Right cardiac atrium (tissue), 5 donors: ENCODE measurements at regions not wholly inside any gene's neighbourhood (a gene's known extent, or its start where the extent isn't known, plus 50 kb on each side); places are given as distances from the start of the nearest gene placed in this dataset.
"Not testable (repeated sequence)": the region's sequence is repeated elsewhere in the genome, so short reads cannot be mapped to it uniquely, and the experiment has no call there.

Experiments used
- ATAC-seq, 2 donors: fragments of 200-7000 bp; cut with Tn5 transposase; one replicate each; pipeline versions ENCODE4 v1.8.0 to v1.9.1; 2020; ENCODE audit warnings: moderate library complexity in 2 of 2, mild to moderate bottlenecking in 1 of 2
- DNase-seq, 3 donors: peaks; one replicate each; pipeline ENCODE4 v3.0.0-alpha.2; 2020
- H3K27ac ChIP-seq: one replicate; pipeline ENCODE4 v1.5.1; 2013; ENCODE audit warnings: mild to moderate bottlenecking, low read length, control low read depth, moderate library complexity
- H3K27me3 ChIP-seq: one replicate; pipeline ENCODE4 v1.6.1; 2013; ENCODE audit not compliant: control insufficient read depth, insufficient read depth
- H3K4me1 ChIP-seq: one replicate; pipeline ENCODE4 v1.6.1; 2013; ENCODE audit warnings: low read length; ENCODE audit not compliant: control insufficient read depth, insufficient read depth
- H3K4me3 ChIP-seq: one replicate; pipeline ENCODE4 v1.5.1; 2013; ENCODE audit warnings: low read length, control low read depth
- H3K9me3 ChIP-seq: one replicate; pipeline ENCODE4 v1.6.1; 2013; ENCODE audit warnings: low read length; ENCODE audit not compliant: control insufficient read depth
- WGBS: extraction: QIAGEN DNeasy Blood & Tissue Kit; methylation state at CpG from one replicate; pipeline ENCODE4 v1.1.7; 2013; 5-methylcytosine and 5-hydroxymethylcytosine counted together
- intact Hi-C, 4 donors: fragments of 100-400 bp; cut with DNase I; formaldehyde crosslinking; loops; one replicate each; pipeline versions ENCODE4 v1.11.0 to v1.14.0; 2022 to 2023
- donor health status: healthy with polysubstance abuse.
- donor health status: DM: no; HTN: yes; CAD: no.
- donor health status: DM: no; HTN: no; CAD: no.
- donor health status: DM: no; HTN: yes; CAD: no; lungs with severe emphysema.
- donor health status: DM: yes; HTN: yes; CAD: no.

DNA sequence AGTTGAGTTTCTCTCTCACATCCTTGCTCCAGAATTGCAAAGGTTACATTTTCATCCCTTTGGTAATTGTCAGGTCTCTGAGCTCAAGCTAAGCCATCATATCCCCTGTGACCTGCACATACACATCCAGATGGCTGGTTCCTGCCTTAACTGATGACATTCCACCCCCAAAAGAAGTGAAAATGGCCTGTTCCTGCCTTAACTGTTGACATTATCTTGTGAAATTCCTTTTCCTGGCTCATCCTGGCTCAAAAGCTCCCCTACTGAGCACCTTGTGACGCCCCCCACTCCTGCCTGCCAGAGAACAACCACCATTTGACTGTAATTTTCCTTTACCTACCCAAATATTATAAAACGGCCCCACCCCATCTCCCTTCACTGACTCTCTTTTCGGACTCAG, 231.4 kb upstream of the ISX start:
- H3K4me1 ChIP-seq, H3K4me3 ChIP-seq, intact Hi-C loops, DNase-seq, H3K27ac ChIP-seq, ATAC-seq, H3K27me3 ChIP-seq, H3K9me3 ChIP-seq: not testable (repeated sequence)
- 66% methylated on average over 3 of the region's 3 CpGs for WGBS

DNA sequence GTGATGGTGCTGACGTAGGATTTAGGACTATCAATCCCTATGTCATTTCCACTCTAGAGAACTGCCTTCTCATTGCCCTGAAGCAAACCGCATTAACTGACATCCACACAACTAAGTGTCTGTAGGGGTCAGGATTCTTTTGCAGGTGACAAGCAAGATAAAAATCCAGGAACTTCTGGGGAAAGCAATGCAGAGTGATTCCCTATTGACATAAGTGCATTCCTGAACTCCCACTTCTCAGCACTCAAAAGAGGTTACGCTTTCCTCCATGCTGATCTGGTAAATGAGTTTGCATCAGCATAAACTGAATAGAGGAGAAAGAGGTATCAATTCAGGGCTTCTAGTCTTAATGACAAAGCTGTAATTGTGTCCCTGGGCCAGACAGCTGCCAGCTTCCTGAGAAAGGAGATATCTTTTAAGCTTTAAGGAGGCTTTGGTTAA, 224.6 kb upstream of the ISX start:
- intact Hi-C loops = no loop called here
- Histone ChIP-seq H3K4me3 (no peak overlapping the region), H3K9me3 (no peaks in the 10 kb centered on the region), H3K27ac (no peak overlapping the region), H3K27me3 (no peaks in the 10 kb centered on the region), H3K4me1 (no peaks in the 10 kb centered on the region)
- ATAC-seq (no peak), DNase-seq (no peak)
- WGBS = 30% methylated on average over 3 of the region's 3 CpGs

GRCh38 chr22:34841911-34842310, 224.0 kb upstream of the ISX start:
- H3K4me1 ChIP-seq = no peaks in the 10 kb centered on the region
- H3K4me3 ChIP-seq = no peak overlapping the region
- ATAC-seq (no peak), DNase-seq (no peak)
- intact Hi-C loops = no loop called here
- no peak overlapping the region for H3K27ac ChIP-seq
- WGBS = 49% methylated on average over 4 of the region's 4 CpGs
- H3K27me3 ChIP-seq = no peaks in the 10 kb centered on the region
- H3K9me3 ChIP-seq = no peaks in the 10 kb centered on the region

DNA sequence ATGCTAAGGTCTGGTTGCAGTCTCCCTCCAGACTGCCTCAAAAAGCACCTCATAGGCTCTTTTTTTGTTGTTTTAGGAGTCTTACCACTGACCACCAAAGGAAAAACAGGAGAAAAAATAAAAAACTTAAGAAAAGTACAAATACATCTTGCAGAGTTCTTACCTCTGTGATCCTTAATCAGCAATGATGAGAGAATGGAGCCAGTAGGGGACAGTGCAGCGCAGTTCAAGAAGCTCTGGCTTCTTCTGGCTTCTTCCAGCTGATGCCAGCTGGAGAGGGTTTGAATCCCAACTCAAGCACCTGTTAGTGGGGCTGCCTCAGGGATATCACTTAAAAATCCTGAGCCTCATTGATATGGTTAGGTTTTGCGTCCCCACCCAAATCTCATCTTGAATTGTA, 223.3 kb upstream of the ISX start:
- Histone ChIP-seq H3K4me3 (no peak overlapping the region), H3K4me1 (no peaks in the 10 kb centered on the region), H3K27me3 (no peaks in the 10 kb centered on the region), H3K27ac (no peak overlapping the region), H3K9me3 (no peaks in the 10 kb centered on the region)
- ATAC-seq (no peak), DNase-seq (no peak)
- 80% methylated on average over 2 of the region's 2 CpGs for WGBS
- intact Hi-C loops = no loop called here

GRCh38 chr22:34843743-34844142, 222.2 kb upstream of the ISX start:
- WGBS = 47% methylated on average over 1 of the region's 1 CpG
- H3K27ac ChIP-seq, H3K4me3 ChIP-seq, intact Hi-C loops, H3K4me1 ChIP-seq, H3K9me3 ChIP-seq, ATAC-seq, H3K27me3 ChIP-seq, DNase-seq: not testable (repeated sequence)

GRCh38 chr22:34845391-34845790, 220.6 kb upstream of the ISX start:
- Histone ChIP-seq H3K27me3 (no peaks in the 10 kb centered on the region), H3K4me3 (no peak overlapping the region), H3K9me3 (no peaks in the 10 kb centered on the region), H3K27ac (no peak overlapping the region), H3K4me1 (no peaks in the 10 kb centered on the region)
- WGBS = 91% methylated on average over 2 of the region's 2 CpGs
- DNase-seq = no peak
- no peak for ATAC-seq
- intact Hi-C loops = no loop called here

GRCh38 chr22:34847072-34847471, 218.9 kb upstream of the ISX start:
- H3K27ac ChIP-seq = no peak overlapping the region
- WGBS = 25% methylated on average over 1 of the region's 1 CpG
- H3K4me3 ChIP-seq = no peak overlapping the region
- no peaks in the 10 kb centered on the region for H3K4me1 ChIP-seq
- no peaks in the 10 kb centered on the region for H3K27me3 ChIP-seq
- intact Hi-C loops = no loop called here
- no peaks in the 10 kb centered on the region for H3K9me3 ChIP-seq
- ATAC-seq (no peak), DNase-seq (no peak)

- H3K27ac ChIP-seq = no peak overlapping the region
- ATAC-seq (no peak), DNase-seq (no peak)
- no peaks in the 10 kb centered on the region for H3K9me3 ChIP-seq
- no peak overlapping the region for H3K4me3 ChIP-seq
- WGBS = 60% methylated on average over 4 of the region's 4 CpGs
- intact Hi-C loops = no loop called here
- H3K4me1 ChIP-seq = no peaks in the 10 kb centered on the region
- no peaks in the 10 kb centered on the region for H3K27me3 ChIP-seq
Measured at GRCh38 chr22:34849965-34850364, 216.0 kb upstream of the ISX start.

DNA sequence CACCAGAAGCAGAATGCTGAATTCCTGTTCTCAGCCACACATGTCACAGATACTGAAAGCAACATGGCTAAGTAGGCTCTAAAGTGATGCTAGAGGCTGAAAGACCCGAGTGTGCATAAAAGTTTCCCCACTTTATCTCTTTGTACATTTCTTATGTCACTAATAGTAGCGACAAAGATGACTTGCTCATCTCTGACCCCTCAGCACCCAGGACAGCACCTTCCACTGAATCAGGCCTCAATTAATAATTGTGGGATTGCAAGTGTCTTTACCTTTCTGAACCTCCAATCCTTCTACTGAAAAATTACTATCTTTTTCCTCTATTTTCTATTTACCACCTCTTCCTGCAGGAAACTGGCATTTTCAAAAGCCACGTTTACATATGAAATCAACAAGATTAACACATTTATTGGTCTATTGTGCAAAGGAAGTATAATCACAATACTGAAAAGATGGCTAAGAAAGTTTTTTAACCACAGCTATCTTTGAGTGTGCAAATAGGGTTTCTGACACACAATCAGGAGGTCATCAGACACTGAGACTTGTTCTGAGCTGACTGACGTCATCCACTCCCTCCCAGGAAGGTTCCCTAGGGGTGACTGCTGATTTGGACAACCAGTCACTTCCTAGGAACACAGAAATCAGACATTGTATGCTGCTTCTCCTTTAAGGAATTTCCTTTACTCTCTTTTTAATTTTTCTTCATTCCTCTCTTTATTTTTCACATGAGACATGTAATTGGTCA, 213.9 kb upstream of the ISX start:
- Histone ChIP-seq H3K27ac (no peak overlapping the region), H3K27me3 (no peaks in the 10 kb centered on the region), H3K9me3 (no peaks in the 10 kb centered on the region), H3K4me1 (no peaks in the 10 kb centered on the region), H3K4me3 (no peak overlapping the region)
- DNase-seq (no peak), ATAC-seq (no peak)
- WGBS = 31% methylated on average over 4 of the region's 4 CpGs
- intact Hi-C loops = no loop called here

GRCh38 chr22:34855471-34855870, 210.5 kb upstream of the ISX start:
- no peak for DNase-seq
- Histone ChIP-seq H3K27ac (no peak overlapping the region), H3K27me3 (no peaks in the 10 kb centered on the region), H3K9me3 (no peaks in the 10 kb centered on the region), H3K4me1 (no peaks in the 10 kb centered on the region), H3K4me3 (no peak overlapping the region)
- WGBS = 89% methylated on average over 5 of the region's 5 CpGs
- intact Hi-C loops = no loop called here
- no peak for ATAC-seq

DNA sequence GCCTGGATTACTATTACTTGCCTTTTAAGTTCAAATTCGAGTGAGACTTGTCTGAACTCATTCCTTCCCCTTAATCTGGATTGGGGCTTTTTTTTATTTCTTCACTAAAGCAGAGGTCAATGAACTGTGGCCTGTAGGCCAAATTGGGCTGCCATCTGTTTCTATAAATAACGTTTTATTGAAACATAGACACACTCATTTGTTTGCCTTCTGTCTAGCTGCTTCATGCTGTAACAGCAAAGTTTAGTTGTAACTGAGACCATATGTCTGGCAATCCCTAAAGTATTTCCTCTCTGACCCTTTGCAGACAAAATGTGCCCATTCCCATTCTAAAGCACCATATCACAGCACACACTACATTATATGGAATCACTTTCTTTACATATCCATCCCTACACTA, 207.9 kb upstream of the ISX start:
- H3K4me3 ChIP-seq = no peak overlapping the region
- DNase-seq (no peak), ATAC-seq (no peak)
- no peak overlapping the region for H3K27ac ChIP-seq
- intact Hi-C loops = no loop called here
- H3K9me3 ChIP-seq = no peaks in the 10 kb centered on the region
- H3K27me3 ChIP-seq = no peaks in the 10 kb centered on the region
- WGBS = 52% methylated on average over 2 of the region's 2 CpGs
- H3K4me1 ChIP-seq = no peaks in the 10 kb centered on the region

DNA sequence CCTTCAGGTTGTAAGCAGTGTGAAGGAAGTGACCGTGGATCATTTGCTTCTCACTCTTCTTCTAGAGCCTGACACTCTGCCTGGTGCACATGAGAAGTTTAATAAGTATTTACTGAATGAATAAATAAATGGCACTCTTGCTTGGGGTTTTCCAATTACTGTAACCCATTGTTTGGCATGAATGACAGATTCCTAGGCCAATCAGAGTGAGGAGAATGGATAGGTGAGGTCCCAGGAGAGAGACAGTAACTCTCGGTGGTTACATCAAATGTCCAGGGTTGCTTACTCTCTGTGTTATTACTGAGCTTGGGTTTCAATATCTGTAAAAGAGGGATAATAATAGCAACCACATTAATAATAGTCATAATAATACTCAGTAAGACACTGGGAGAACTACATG, 204.2 kb upstream of the ISX start:
- no peaks in the 10 kb centered on the region for H3K4me1 ChIP-seq
- H3K27ac ChIP-seq = no peak overlapping the region
- no peak for DNase-seq
- WGBS = 82% methylated on average over 2 of the region's 2 CpGs
- no peaks in the 10 kb centered on the region for H3K27me3 ChIP-seq
- H3K9me3 ChIP-seq = no peaks in the 10 kb centered on the region
- intact Hi-C loops = no loop called here
- no peak overlapping the region for H3K4me3 ChIP-seq
- no peak for ATAC-seq
